OCI-M1 (cell line): ENCODE measurements at regions not wholly inside any gene's neighbourhood (a gene's known extent, or its start where the extent isn't known, plus 50 kb on each side); places are given as distances from the start of the nearest gene placed in this dataset.
"Not testable (repeated sequence)": the region's sequence is repeated elsewhere in the genome, so short reads cannot be mapped to it uniquely, and the experiment has no call there.

Source experiments
- DNase-seq: peaks from one replicate; lab custom pipeline; 2025; lab: John Stamatoyannopoulos, UW

- DNase-seq, result no peak
Measured at GRCh38 chr16:73951481-73951880, 345.1 kb upstream of the PSMD7 start.

GRCh38 chr16:73949574-73950320, 346.9 kb upstream of the PSMD7 start:
- DNase-seq, result peak; percentile 0

GRCh38 chr16:73945631-73946030, 351.0 kb upstream of the PSMD7 start:
- no peak for DNase-seq

- not testable (repeated sequence) for DNase-seq
Measured at GRCh38 chr16:73943184-73943583, 353.4 kb upstream of the PSMD7 start.

GRCh38 chr16:73940786-73941185, 355.8 kb upstream of the PSMD7 start:
- DNase-seq, result not testable (repeated sequence)

- DNase-seq, result no peak
Measured at GRCh38 chr16:73923951-73924350, 372.7 kb upstream of the PSMD7 start.

- DNase-seq, result no peak
Measured at GRCh38 chr16:73921295-73921694, 375.3 kb upstream of the PSMD7 start.

GRCh38 chr16:73916829-73917594, 379.6 kb upstream of the PSMD7 start:
- no peak for DNase-seq

GRCh38 chr16:73915935-73916334, 380.7 kb upstream of the PSMD7 start:
- no peak for DNase-seq

GRCh38 chr16:73915140-73915539, 381.5 kb upstream of the PSMD7 start:
- no peak for DNase-seq

- no peak for DNase-seq
Measured at GRCh38 chr16:73912850-73913249, 383.8 kb upstream of the PSMD7 start.

- no peak for DNase-seq
Measured at GRCh38 chr16:73912281-73912680, 384.3 kb upstream of the PSMD7 start.

- no peak for DNase-seq
Measured at GRCh38 chr16:73909529-73910035, 387.0 kb upstream of the PSMD7 start.

- no peak for DNase-seq
Measured at GRCh38 chr16:73891129-73891542, 405.5 kb upstream of the PSMD7 start.

- DNase-seq, result no peak
Measured at GRCh38 chr16:73890186-73891128, 406.2 kb upstream of the PSMD7 start.

GRCh38 chr16:73888840-73889490, 407.6 kb upstream of the PSMD7 start:
- no peak for DNase-seq

- DNase-seq, result no peak
Measured at GRCh38 chr16:73887911-73888310, 408.7 kb upstream of the PSMD7 start.

GRCh38 chr16:73886426-73886825, 410.2 kb upstream of the PSMD7 start:
- no peak for DNase-seq

- DNase-seq, result peak; percentile 11
Measured at GRCh38 chr16:73885319-73885718, 411.3 kb upstream of the PSMD7 start.

GRCh38 chr16:73883841-73884240, 412.8 kb upstream of the PSMD7 start:
- no peak for DNase-seq

GRCh38 chr16:73883126-73883525, 413.5 kb upstream of the PSMD7 start:
- DNase-seq, result no peak

GRCh38 chr16:73882651-73883050, 414.0 kb upstream of the PSMD7 start:
- DNase-seq, result no peak
